PC-9 (cell line): ENCODE measurements at regions not wholly inside any gene's neighbourhood (a gene's known extent, or its start where the extent isn't known, plus 50 kb on each side); places are given as distances from the start of the nearest gene placed in this dataset.

Experiments used
- BruUV-seq: library from RNA; stranded (reverse); fragments of 400-500 nt; replicated peaks from 2 replicates; lab custom pipeline; 2021; lab: Mats Ljungman, UMichigan
- CTCF ChIA-PET: fragments of 300-600 bp; sonication (Branson Sonifier 250); formaldehyde crosslinking; loops from one replicate; lab custom pipeline; 2022; ENCODE audit warnings: antibody characterized with exemption; lab: Charles Lee
- POLR2A ChIA-PET: fragments of 300-600 bp; sonication (Branson Sonifier 250); formaldehyde crosslinking; loops from one replicate; lab custom pipeline; 2022; ENCODE audit warnings: antibody characterized with exemption; ENCODE audit not compliant: unreplicated experiment; lab: Charles Lee
- DNase-seq, 2 experiments: peaks; one replicate each; pipeline versions ENCODE4 v3.0.0 to v3.0.0-alpha.2; 2015 to 2022; ENCODE audit warnings: mixed read lengths in 1 of 2
- H2AFZ ChIP-seq: fragments of 200-600 bp; sonication (generic); 2 replicates; pipeline ENCODE4 v1.8.1; 2017; ENCODE audit warnings: antibody characterized with exemption
- H3F3A ChIP-seq: fragments of 200-600 bp; sonication (generic); 2 replicates; pipeline ENCODE4 v1.8.1; 2017; ENCODE audit warnings: antibody characterized with exemption, mild to moderate bottlenecking, low read depth; ENCODE audit not compliant: insufficient read depth
- H3K27ac ChIP-seq: fragments of 200-600 bp; sonication (generic); 2 replicates; pipeline ENCODE4 v1.6.1; 2016; ENCODE audit warnings: mixed run types
- H3K27me3 ChIP-seq: fragments of 200-600 bp; sonication (generic); 2 replicates; pipeline ENCODE4 v1.6.1; 2016; ENCODE audit warnings: low read depth, mixed run types; ENCODE audit not compliant: insufficient read depth
- H3K36me3 ChIP-seq: fragments of 200-600 bp; sonication (generic); 2 replicates; pipeline ENCODE4 v1.6.1; 2016; ENCODE audit warnings: low read depth, mixed run types
- H3K4me1 ChIP-seq: fragments of 200-600 bp; sonication (generic); replicated peaks from 2 replicates; pipeline ENCODE4 v1.6.1; 2016; ENCODE audit warnings: mixed run types; ENCODE audit not compliant: insufficient read depth
- H3K4me2 ChIP-seq: fragments of 200-600 bp; sonication (generic); 2 replicates; pipeline ENCODE4 v1.6.1; 2017; ENCODE audit warnings: mixed run types
- H3K4me3 ChIP-seq: fragments of 200-600 bp; sonication (generic); 2 replicates; pipeline ENCODE4 v1.6.1; 2016; ENCODE audit warnings: mixed run types
- H3K79me2 ChIP-seq: fragments of 200-600 bp; sonication (generic); 2 replicates; pipeline ENCODE4 v1.6.1; 2017; ENCODE audit warnings: low read depth, mixed run types
- H3K9me2 ChIP-seq: fragments of 200-600 bp; sonication (generic); 2 replicates; pipeline ENCODE4 v1.8.1; 2017; ENCODE audit warnings: mild to moderate bottlenecking; ENCODE audit not compliant: insufficient read depth
- H3K9me3 ChIP-seq: fragments of 200-600 bp; sonication (generic); 2 replicates; pipeline ENCODE4 v1.8.1; 2016; ENCODE audit warnings: low read depth; ENCODE audit not compliant: insufficient read depth
- H4K20me1 ChIP-seq: fragments of 200-600 bp; sonication (generic); 2 replicates; pipeline ENCODE4 v1.8.1; 2017; ENCODE audit not compliant: insufficient read depth
- EZH2 ChIP-seq: fragments of 200-600 bp; sonication (generic); IDR thresholded peaks from 2 replicates; pipeline ENCODE4 v1.8.0; 2017; ENCODE audit warnings: antibody characterized with exemption, low read depth
- intact Hi-C: fragments of 100-400 bp; cut with micrococcal nuclease; formaldehyde crosslinking; loops from one replicate; pipeline ENCODE4 v1.10.0; 2022; ENCODE audit not compliant: unreplicated experiment
- TF ChIP-seq, protein P1 (sequence below): fragments of 200-600 bp; sonication (generic); conservative IDR thresholded peaks from 2 replicates; pipeline ENCODE4 v1.6.1; 2017; ENCODE audit warnings: mixed run types, antibody characterized with exemption, mild to moderate bottlenecking, moderate library complexity

- H3K27me3 ChIP-seq, result peaks cover 63% of the 10 kb centered on the region
- no peak overlapping the region for H3K4me2 ChIP-seq
- TF ChIP-seq, protein P1, sequence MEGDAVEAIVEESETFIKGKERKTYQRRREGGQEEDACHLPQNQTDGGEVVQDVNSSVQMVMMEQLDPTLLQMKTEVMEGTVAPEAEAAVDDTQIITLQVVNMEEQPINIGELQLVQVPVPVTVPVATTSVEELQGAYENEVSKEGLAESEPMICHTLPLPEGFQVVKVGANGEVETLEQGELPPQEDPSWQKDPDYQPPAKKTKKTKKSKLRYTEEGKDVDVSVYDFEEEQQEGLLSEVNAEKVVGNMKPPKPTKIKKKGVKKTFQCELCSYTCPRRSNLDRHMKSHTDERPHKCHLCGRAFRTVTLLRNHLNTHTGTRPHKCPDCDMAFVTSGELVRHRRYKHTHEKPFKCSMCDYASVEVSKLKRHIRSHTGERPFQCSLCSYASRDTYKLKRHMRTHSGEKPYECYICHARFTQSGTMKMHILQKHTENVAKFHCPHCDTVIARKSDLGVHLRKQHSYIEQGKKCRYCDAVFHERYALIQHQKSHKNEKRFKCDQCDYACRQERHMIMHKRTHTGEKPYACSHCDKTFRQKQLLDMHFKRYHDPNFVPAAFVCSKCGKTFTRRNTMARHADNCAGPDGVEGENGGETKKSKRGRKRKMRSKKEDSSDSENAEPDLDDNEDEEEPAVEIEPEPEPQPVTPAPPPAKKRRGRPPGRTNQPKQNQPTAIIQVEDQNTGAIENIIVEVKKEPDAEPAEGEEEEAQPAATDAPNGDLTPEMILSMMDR, result no peak
- no peak for TF ChIP-seq EZH2
- no peaks in the 10 kb centered on the region for H3K4me1 ChIP-seq
- intact Hi-C loops, result no loop called here
- POLR2A ChIA-PET, result no interaction called here
- peaks cover 4% of the 10 kb centered on the region for H3F3A ChIP-seq
- no peaks in the 10 kb centered on the region for H3K36me3 ChIP-seq
- no peaks in the 10 kb centered on the region for H3K9me2 ChIP-seq
- no peaks in the 10 kb centered on the region for H3K9me3 ChIP-seq
- no peak overlapping the region for H3K27ac ChIP-seq
- H4K20me1 ChIP-seq, result no peaks in the 10 kb centered on the region
- no TSS peak for BruUV-seq
- H3K4me3 ChIP-seq, result no peak overlapping the region
- H3K79me2 ChIP-seq, result no peaks in the 10 kb centered on the region
- H2AFZ ChIP-seq, result no peak overlapping the region
- no peak for DNase-seq
- CTCF ChIA-PET, result no interaction called here
Observed at GRCh38 chr18:75124991-75125381, 84.0 kb downstream of the PTGR3 start.

- POLR2A ChIA-PET, result no interaction called here
- H3K9me2 ChIP-seq, result no peaks in the 10 kb centered on the region
- intact Hi-C loops, result no loop called here
- no TSS peak for BruUV-seq
- H3K9me3 ChIP-seq, result no peaks in the 10 kb centered on the region
- TF ChIP-seq, protein P1, result no peak
- no peak for TF ChIP-seq EZH2
- CTCF ChIA-PET, result no interaction called here
- no peaks in the 10 kb centered on the region for H3K36me3 ChIP-seq
- H3F3A ChIP-seq, result no peaks in the 10 kb centered on the region
- no peaks in the 10 kb centered on the region for H3K4me1 ChIP-seq
- no peak overlapping the region for H3K4me3 ChIP-seq
- H3K4me2 ChIP-seq, result no peak overlapping the region
- no peaks in the 10 kb centered on the region for H4K20me1 ChIP-seq
- no peaks in the 10 kb centered on the region for H3K79me2 ChIP-seq
- H3K27me3 ChIP-seq, result peaks cover 64% of the 10 kb centered on the region
- no peak for DNase-seq
- no peak overlapping the region for H3K27ac ChIP-seq
- H2AFZ ChIP-seq, result no peak overlapping the region
Observed at GRCh38 chr18:75124551-75124950, 84.4 kb downstream of the PTGR3 start.

- intact Hi-C loops, result no loop called here
- H3F3A ChIP-seq, result no peaks in the 10 kb centered on the region
- H3K4me3 ChIP-seq, result no peak overlapping the region
- no peak for DNase-seq
- no peaks in the 10 kb centered on the region for H4K20me1 ChIP-seq
- ChIA-PET CTCF (no interaction called here), POLR2A (no interaction called here)
- no peak overlapping the region for H2AFZ ChIP-seq
- no peak overlapping the region for H3K27ac ChIP-seq
- no TSS peak for BruUV-seq
- H3K9me3 ChIP-seq, result no peaks in the 10 kb centered on the region
- TF ChIP-seq, protein P1, result no peak
- TF ChIP-seq EZH2, result no peak
- no peaks in the 10 kb centered on the region for H3K4me1 ChIP-seq
- H3K9me2 ChIP-seq, result no peaks in the 10 kb centered on the region
- no peaks in the 10 kb centered on the region for H3K36me3 ChIP-seq
- H3K4me2 ChIP-seq, result no peak overlapping the region
- H3K27me3 ChIP-seq, result peaks cover 68% of the 10 kb centered on the region
- H3K79me2 ChIP-seq, result no peaks in the 10 kb centered on the region
Observed at GRCh38 chr18:75123113-75123512, 85.8 kb downstream of the PTGR3 start.
